Natural killer cell (primary cell): ENCODE measurements at regions not wholly inside any gene's neighbourhood (a gene's known extent, or its start where the extent isn't known, plus 50 kb on each side); places are given as distances from the start of the nearest gene placed in this dataset.
"Not testable (repeated sequence)": the region's sequence is repeated elsewhere in the genome, so short reads cannot be mapped to it uniquely, and the experiment has no call there.

Source experiments
- ATAC-seq, 3 donors: fragments of 150-1000 bp in 2 of 3; fragments of 200-7000 bp in 1 of 3; cut with Tn5 transposase; 1 replicate in 1 of 3; 2 replicates in 2 of 3; pipeline ENCODE4 v1.10.0; 2021; ENCODE audit warnings: mild to moderate bottlenecking in 2 of 3, moderate library complexity in 2 of 3
- DNase-seq, 2 donors: peaks; one replicate each; pipeline versions ENCODE4 v3.0.0 to v3.0.0-alpha.2; 2013 to 2021; ENCODE audit warnings: mixed read lengths in 1 of 2
- H3K27ac ChIP-seq: one replicate; pipeline ENCODE4 v1.5.1; 2013; ENCODE audit warnings: mild to moderate bottlenecking, low read length
- H3K27me3 ChIP-seq: one replicate; pipeline ENCODE4 v1.6.1; 2013; ENCODE audit warnings: low read length; ENCODE audit not compliant: control insufficient read depth, insufficient read depth
- H3K36me3 ChIP-seq: one replicate; pipeline ENCODE4 v1.6.1; 2013; ENCODE audit warnings: low read length; ENCODE audit not compliant: control insufficient read depth, insufficient read depth
- H3K4me1 ChIP-seq: one replicate; pipeline ENCODE4 v1.6.1; 2013; ENCODE audit warnings: low read length; ENCODE audit not compliant: control insufficient read depth, insufficient read depth
- H3K4me3 ChIP-seq: one replicate; pipeline ENCODE4 v1.5.1; 2013; ENCODE audit warnings: low read length
- H3K9me3 ChIP-seq: one replicate; pipeline ENCODE4 v1.6.1; 2013; ENCODE audit warnings: low read length; ENCODE audit not compliant: control insufficient read depth, insufficient read depth
- H3K27ac Mint-ChIP-seq, 2 donors: one replicate each; pipeline ENCODE4 v1.8.0; 2022; ENCODE audit warnings: mild to moderate bottlenecking in 2 of 2, mixed read lengths in 2 of 2, moderate library complexity in 1 of 2
- H3K27me3 Mint-ChIP-seq, 2 donors: one replicate each; pipeline ENCODE4 v1.8.0; 2022; ENCODE audit warnings: low read depth in 2 of 2, mixed read lengths in 2 of 2
- H3K36me3 Mint-ChIP-seq: one replicate; pipeline ENCODE4 v1.8.0; 2022; ENCODE audit warnings: mixed read lengths
- H3K4me1 Mint-ChIP-seq, 2 donors: one replicate each; pipeline ENCODE4 v1.8.0; 2022; ENCODE audit warnings: mixed read lengths in 2 of 2
- H3K4me3 Mint-ChIP-seq: one replicate; pipeline ENCODE4 v1.8.0; 2022; ENCODE audit warnings: mild to moderate bottlenecking, moderate library complexity, mixed read lengths
- H3K9me3 Mint-ChIP-seq, 2 donors: one replicate each; pipeline ENCODE4 v1.8.0; 2022; ENCODE audit warnings: mixed read lengths in 2 of 2
- CTCF ChIP-seq: fragments of 200-600 bp; IDR thresholded peaks from one replicate; pipeline ENCODE4 v1.8.0; 2022; ENCODE audit warnings: antibody characterized with exemption
- WGBS: methylation state at CpG from one replicate; pipeline ENCODE4 v1.1.7; 2013; ENCODE audit warnings: missing lambda C conversion rate; ENCODE audit not compliant: insufficient coverage; 5-methylcytosine and 5-hydroxymethylcytosine counted together
- intact Hi-C: fragments of 100-400 bp; cut with micrococcal nuclease; formaldehyde crosslinking; loops from one replicate; pipeline ENCODE4 v1.14.2; 2022

DNA sequence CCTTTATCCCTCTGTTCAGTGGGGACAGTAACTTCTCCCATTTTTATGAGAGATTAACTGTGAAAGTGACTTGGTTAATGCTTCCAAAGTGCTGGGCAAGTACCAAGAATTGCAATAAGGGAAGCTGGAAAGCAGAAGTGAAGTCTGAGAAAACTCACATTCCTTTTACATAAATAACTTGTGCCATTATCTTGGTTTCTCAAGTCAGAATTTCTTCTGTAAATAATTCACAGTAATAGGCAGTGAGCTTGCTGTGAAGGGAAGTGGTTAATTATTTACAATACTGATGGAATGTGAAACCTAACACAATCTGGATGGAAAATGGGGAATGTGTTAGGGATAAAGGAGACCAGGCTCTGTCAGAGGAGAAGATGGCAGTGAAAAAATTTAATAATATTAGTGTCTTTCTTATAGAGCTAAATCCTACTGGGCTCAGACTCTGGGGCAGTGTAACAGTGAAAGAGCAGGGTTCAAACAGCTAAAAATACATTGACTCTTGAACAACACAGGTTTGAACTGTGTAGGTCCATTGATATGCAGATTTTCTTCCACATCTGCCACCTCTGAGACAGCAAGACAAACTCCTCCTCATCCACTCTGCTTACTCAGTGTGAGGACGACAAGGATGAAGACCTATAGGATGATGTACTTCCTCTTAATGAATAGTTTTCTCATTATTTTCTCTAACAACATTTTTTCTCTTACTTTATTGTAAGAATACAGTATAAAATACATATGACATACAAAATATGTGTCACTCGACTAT, 251.5 kb upstream of the ISX start:
- ATAC-seq (no peak), DNase-seq (no peak)
- Mint-ChIP-seq H3K36me3 (no peaks in the 10 kb centered on the region), H3K4me3 (no peak overlapping the region), H3K4me1 (no peaks in the 10 kb centered on the region), H3K9me3 (peaks cover 7 to 8% of the 10 kb centered on the region in 2 donors), H3K27me3 (peaks cover 0 to 5% of the 10 kb centered on the region in 2 donors), H3K27ac (no peak overlapping the region)
- WGBS: no CpG with 5 or more reads among the region's 2 CpGs
- Histone ChIP-seq H3K4me1 (no peaks in the 10 kb centered on the region), H3K9me3 (no peaks in the 10 kb centered on the region), H3K27ac (no peak overlapping the region), H3K4me3 (no peak overlapping the region), H3K27me3 (no peaks in the 10 kb centered on the region), H3K36me3 (no peaks in the 10 kb centered on the region)
- intact Hi-C loops: no loop called here
- no peak for TF ChIP-seq CTCF

DNA sequence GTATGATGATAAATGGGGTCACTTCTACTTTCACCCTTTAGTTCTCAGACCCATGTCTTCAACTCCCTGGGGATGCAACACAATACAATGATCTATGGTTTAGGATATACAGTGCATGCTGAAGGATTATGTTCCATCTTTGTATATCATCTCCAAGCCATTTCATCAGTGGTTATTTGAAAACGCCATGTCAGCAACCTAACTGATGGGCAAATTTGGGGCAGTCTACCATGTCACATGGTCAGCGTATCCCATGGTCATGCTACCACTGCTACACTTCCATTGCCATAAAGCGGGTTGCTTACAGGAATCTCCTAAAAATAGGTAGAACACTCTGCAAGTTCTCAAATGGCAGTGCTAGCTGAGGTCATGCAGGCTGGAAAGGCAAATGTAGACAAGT, 236.5 kb upstream of the ISX start:
- Mint-ChIP-seq H3K27ac (no peak overlapping the region), H3K4me1 (no peaks in the 10 kb centered on the region), H3K36me3 (no peaks in the 10 kb centered on the region), H3K4me3 (no peak overlapping the region), H3K9me3 (no peaks in the 10 kb centered on the region), H3K27me3 (no peaks in the 10 kb centered on the region)
- Histone ChIP-seq H3K27me3 (no peaks in the 10 kb centered on the region), H3K4me3 (no peak overlapping the region), H3K27ac (no peak overlapping the region), H3K4me1 (no peaks in the 10 kb centered on the region), H3K36me3 (no peaks in the 10 kb centered on the region), H3K9me3 (no peaks in the 10 kb centered on the region)
- 83% methylated on average over 3 of the region's 3 CpGs for WGBS
- no peak for TF ChIP-seq CTCF
- intact Hi-C loops: no loop called here
- DNase-seq (no peak), ATAC-seq (no peak)

DNA sequence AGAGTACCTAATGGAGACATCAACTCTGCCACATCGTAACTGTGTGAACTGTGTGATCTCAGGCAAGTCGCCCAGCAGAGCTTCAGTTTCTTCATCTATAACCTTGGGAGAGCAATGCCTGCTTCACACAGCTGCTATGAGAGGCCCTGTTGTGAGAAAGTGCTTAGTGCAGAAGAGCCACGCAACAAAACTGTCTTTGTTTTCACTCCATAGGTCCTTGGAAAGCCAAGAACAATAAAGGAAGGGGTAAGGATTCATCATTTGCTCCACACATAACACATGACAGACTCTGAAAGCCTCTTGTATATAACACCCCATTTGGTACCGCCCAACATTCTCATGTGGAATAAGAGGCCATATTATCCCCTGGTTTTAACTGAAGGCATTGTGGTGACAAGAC, 231.9 kb upstream of the ISX start:
- Mint-ChIP-seq H3K27me3 (peaks cover 7 to 16% of the 10 kb centered on the region in 2 donors), H3K4me1 (no peaks in the 10 kb centered on the region), H3K9me3 (no peaks in the 10 kb centered on the region), H3K4me3 (no peak overlapping the region), H3K36me3 (no peaks in the 10 kb centered on the region), H3K27ac (no peak overlapping the region)
- 83% methylated on average over 3 of the region's 4 CpGs for WGBS
- no peak overlapping the region for H3K4me3 ChIP-seq
- intact Hi-C loops: no loop called here
- DNase-seq: no peak
- no peaks in the 10 kb centered on the region for H3K36me3 ChIP-seq
- H3K27ac ChIP-seq: no peak overlapping the region
- no peak for TF ChIP-seq CTCF
- ATAC-seq: no peak
- H3K4me1 ChIP-seq: no peaks in the 10 kb centered on the region
- no peaks in the 10 kb centered on the region for H3K27me3 ChIP-seq
- H3K9me3 ChIP-seq: no peaks in the 10 kb centered on the region

GRCh38 chr22:34834541-34834940, 231.4 kb upstream of the ISX start:
- H3K9me3 ChIP-seq, ATAC-seq, H3K4me1 Mint-ChIP-seq, H3K27ac ChIP-seq, intact Hi-C loops, H3K36me3 Mint-ChIP-seq, H3K27ac Mint-ChIP-seq, H3K4me3 ChIP-seq, H3K27me3 ChIP-seq, H3K4me1 ChIP-seq, H3K36me3 ChIP-seq, H3K9me3 Mint-ChIP-seq, DNase-seq, H3K4me3 Mint-ChIP-seq: not testable (repeated sequence)
- WGBS: 47% methylated on average over 3 of the region's 3 CpGs
- H3K27me3 Mint-ChIP-seq: peaks cover 7 to 16% of the 10 kb centered on the region in 2 donors
